GM23248 (cell line): ENCODE measurements at regions not wholly inside any gene's neighbourhood (a gene's known extent, or its start where the extent isn't known, plus 50 kb on each side); places are given as distances from the start of the nearest gene placed in this dataset.

ENCODE experiments used
- DNase-seq: peaks from one replicate; pipeline ENCODE4 v3.0.0-alpha.2; 2015
- H2AFZ ChIP-seq: fragments of 200-600 bp; sonication (generic); 2 replicates; pipeline ENCODE4 v1.6.1; 2016; ENCODE audit warnings: antibody characterized with exemption
- H3F3A ChIP-seq: fragments of 200-600 bp; sonication (generic); 2 replicates; pipeline ENCODE4 v1.6.1; 2016; ENCODE audit warnings: mild to moderate bottlenecking, antibody characterized with exemption, mixed run types; ENCODE audit not compliant: insufficient read depth
- H3K27ac ChIP-seq: fragments of 200-600 bp; sonication (generic); 2 replicates; pipeline ENCODE4 v1.5.1; 2016; ENCODE audit warnings: mild to moderate bottlenecking
- H3K27me3 ChIP-seq: fragments of 200-600 bp; sonication (generic); replicated peaks from 2 replicates; pipeline ENCODE4 v1.6.1; 2016; ENCODE audit warnings: mild to moderate bottlenecking; ENCODE audit not compliant: insufficient read depth
- H3K36me3 ChIP-seq: fragments of 200-600 bp; sonication (generic); 2 replicates; pipeline ENCODE4 v1.6.1; 2016; ENCODE audit warnings: low read depth, mild to moderate bottlenecking
- H3K4me1 ChIP-seq: fragments of 200-600 bp; sonication (generic); 2 replicates; pipeline ENCODE4 v1.6.1; 2016; ENCODE audit warnings: mild to moderate bottlenecking; ENCODE audit not compliant: insufficient read depth
- H3K4me2 ChIP-seq: fragments of 200-600 bp; sonication (generic); one replicate; pipeline ENCODE4 v1.6.1; 2016; ENCODE audit warnings: mild to moderate bottlenecking; ENCODE audit not compliant: unreplicated experiment
- H3K4me3 ChIP-seq: fragments of 200-600 bp; sonication (generic); 2 replicates; pipeline ENCODE4 v1.5.1; 2016; ENCODE audit warnings: mild to moderate bottlenecking
- H3K79me2 ChIP-seq: fragments of 200-600 bp; sonication (generic); 2 replicates; pipeline ENCODE4 v1.6.1; 2016; ENCODE audit warnings: mild to moderate bottlenecking; ENCODE audit not compliant: insufficient read depth
- H3K9ac ChIP-seq: fragments of 200-600 bp; sonication (generic); 2 replicates; pipeline ENCODE4 v1.6.1; 2016; ENCODE audit warnings: mild to moderate bottlenecking
- H3K9me2 ChIP-seq: fragments of 200-600 bp; sonication (generic); 2 replicates; pipeline ENCODE4 v1.6.1; 2016; ENCODE audit warnings: mixed run types, mild to moderate bottlenecking, moderate library complexity; ENCODE audit not compliant: insufficient read depth
- H3K9me3 ChIP-seq: fragments of 200-600 bp; sonication (generic); one replicate; pipeline ENCODE4 v1.6.1; 2017; ENCODE audit warnings: low read depth
- H4K20me1 ChIP-seq: fragments of 200-600 bp; sonication (generic); 2 replicates; pipeline ENCODE4 v1.6.0; 2016; ENCODE audit not compliant: insufficient read depth
- EZH2 ChIP-seq: fragments of 200-600 bp; sonication (generic); IDR thresholded peaks from 2 replicates; pipeline ENCODE4 v1.6.1; 2018; ENCODE audit warnings: antibody characterized with exemption, mild to moderate bottlenecking; ENCODE audit not compliant: insufficient read depth, poor library complexity, severe bottlenecking
- EZH2phosphoT487 ChIP-seq: fragments of 200-600 bp; sonication (generic); IDR thresholded peaks from 2 replicates; pipeline ENCODE4 v1.6.1; 2018; ENCODE audit warnings: antibody characterized with exemption, moderate library complexity, mild to moderate bottlenecking, low read depth; ENCODE audit not compliant: insufficient read depth
- WGBS, 2 experiments: methylation state at CpG; one replicate each; pipeline ENCODE4 v1.1.6; 2015 to 2017; ENCODE audit warnings: low lambda C conversion rate in 2 of 2, low coverage in 1 of 2; ENCODE audit errors: missing lambda C conversion rate in 2 of 2; 5-methylcytosine and 5-hydroxymethylcytosine counted together
- in situ Hi-C: fragments of 300-500 bp; cut with MboI; formaldehyde crosslinking; loops from 2 replicates; pipeline ENCODE4 v1.15.0; 2020

DNA sequence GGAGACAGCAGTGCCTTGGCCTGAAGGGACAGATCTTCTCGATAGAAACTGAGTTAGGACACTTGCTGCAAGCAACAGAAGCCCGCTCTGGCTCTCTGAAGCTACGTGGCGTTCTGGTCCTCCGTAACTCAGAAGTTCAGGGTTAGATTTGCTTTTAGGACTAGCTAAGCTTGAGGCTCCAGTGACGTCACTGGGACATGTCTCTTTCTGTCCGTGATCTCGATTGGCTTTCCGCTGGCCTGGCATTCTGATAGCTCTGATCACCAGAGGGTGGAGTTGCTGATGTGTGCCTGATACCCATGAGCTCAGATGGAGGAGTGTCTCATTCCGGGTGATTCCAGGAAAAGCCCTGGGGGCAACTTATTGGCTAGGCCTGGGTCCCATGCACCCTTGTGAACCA lies 75.0 kb downstream of the GLI2 start:
- TF ChIP-seq EZH2, result no peak
- TF ChIP-seq EZH2phosphoT487, result no peak
- H3K4me3 ChIP-seq, result no peak overlapping the region
- no peak for DNase-seq
- H3K9ac ChIP-seq, result no peak overlapping the region
- no peaks in the 10 kb centered on the region for H3F3A ChIP-seq
- no peak overlapping the region for H3K4me2 ChIP-seq
- H2AFZ ChIP-seq, result no peak overlapping the region
- H3K4me1 ChIP-seq, result no peaks in the 10 kb centered on the region
- in situ Hi-C loops, result no loop called here
- no peaks in the 10 kb centered on the region for H3K9me3 ChIP-seq
- 0 out of 2 replicates have a peak, but pooled peaks cover 3% of the 10 kb centered on the region for H3K36me3 ChIP-seq
- no peak overlapping the region for H3K27ac ChIP-seq
- no peaks in the 10 kb centered on the region for H3K27me3 ChIP-seq
- no peaks in the 10 kb centered on the region for H3K9me2 ChIP-seq
- no peaks in the 10 kb centered on the region for H4K20me1 ChIP-seq
- 97 to 99% methylated on average over 10 of the region's 10 CpGs for WGBS, 2 experiments
- 0 out of 2 replicates have a peak, but pooled peaks cover 5% of the 10 kb centered on the region for H3K79me2 ChIP-seq

DNA sequence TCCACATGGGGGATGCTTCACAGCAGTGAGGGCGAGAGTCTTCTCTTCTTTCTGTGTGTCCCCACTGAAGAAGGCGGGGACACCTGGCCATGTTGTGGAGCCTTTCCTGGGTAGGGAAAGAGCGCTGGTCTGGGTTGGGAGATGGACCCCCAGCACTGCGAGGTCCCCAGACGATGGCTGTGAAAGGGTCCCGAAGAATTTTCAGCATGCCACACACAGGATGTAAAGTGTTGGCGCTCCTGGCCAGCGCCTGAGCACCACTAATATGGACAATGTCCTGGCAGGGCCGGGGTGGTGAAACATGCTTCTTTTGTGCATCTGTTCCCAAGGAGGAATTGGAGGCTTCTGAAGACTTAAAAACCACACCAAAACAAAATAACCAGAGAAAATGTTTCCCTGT lies 77.2 kb downstream of the GLI2 start:
- no peaks in the 10 kb centered on the region for H4K20me1 ChIP-seq
- H3K36me3 ChIP-seq, result 0 out of 2 replicates have a peak, but pooled peaks cover 3% of the 10 kb centered on the region
- H3K79me2 ChIP-seq, result peaks cover 5% of the 10 kb centered on the region; the same call in 1 of the 2 replicates
- peaks cover under 1% of the 10 kb centered on the region; the same call in 1 of the 2 replicates for H3K4me1 ChIP-seq
- no peak overlapping the region for H2AFZ ChIP-seq
- no peaks in the 10 kb centered on the region for H3F3A ChIP-seq
- H3K9ac ChIP-seq, result no peak overlapping the region
- no peaks in the 10 kb centered on the region for H3K9me3 ChIP-seq
- TF ChIP-seq EZH2 (no peak), EZH2phosphoT487 (no peak)
- DNase-seq, result no peak
- no peaks in the 10 kb centered on the region for H3K27me3 ChIP-seq
- no peak overlapping the region for H3K4me3 ChIP-seq
- 98 to 99% methylated on average over 9 of the region's 9 CpGs for WGBS, 2 experiments
- no peak overlapping the region for H3K27ac ChIP-seq
- H3K9me2 ChIP-seq, result no peaks in the 10 kb centered on the region
- in situ Hi-C loops, result no loop called here
- H3K4me2 ChIP-seq, result no peak overlapping the region

DNA sequence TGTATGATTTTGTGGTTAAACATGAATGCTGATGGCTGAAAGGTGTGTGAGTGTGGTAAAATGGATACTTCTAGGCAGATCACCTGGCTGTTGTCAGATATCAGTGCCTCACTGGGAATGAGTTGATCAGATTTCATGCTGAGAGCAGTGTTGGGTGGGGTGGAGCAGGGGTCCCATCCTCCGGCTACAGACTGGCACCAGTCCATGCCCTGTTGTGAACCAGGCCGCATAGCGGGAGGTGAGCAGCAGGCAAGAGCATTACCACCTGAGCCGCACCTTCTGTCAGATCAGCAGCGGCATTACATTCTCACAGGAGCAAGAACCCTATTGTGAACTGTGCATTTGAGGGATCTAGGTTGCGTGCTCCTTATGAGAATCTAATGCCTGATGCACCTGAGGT lies 78.7 kb downstream of the GLI2 start:
- in situ Hi-C loops, result no loop called here
- no peak for DNase-seq
- H3K27ac ChIP-seq, result no peak overlapping the region
- no peak overlapping the region for H3K9ac ChIP-seq
- peaks cover 2% of the 10 kb centered on the region; the same call in 1 of the 2 replicates for H3K79me2 ChIP-seq
- peaks cover 7% of the 10 kb centered on the region; the same call in 1 of the 2 replicates for H3F3A ChIP-seq
- no peak overlapping the region for H3K4me2 ChIP-seq
- H3K9me3 ChIP-seq, result no peaks in the 10 kb centered on the region
- no peak for TF ChIP-seq EZH2phosphoT487
- no peak for TF ChIP-seq EZH2
- no peaks in the 10 kb centered on the region for H3K36me3 ChIP-seq
- H3K4me1 ChIP-seq, result peaks cover 14% of the 10 kb centered on the region
- no peaks in the 10 kb centered on the region for H3K9me2 ChIP-seq
- H4K20me1 ChIP-seq, result no peaks in the 10 kb centered on the region
- no peaks in the 10 kb centered on the region for H3K27me3 ChIP-seq
- no peak overlapping the region for H2AFZ ChIP-seq
- WGBS, 2 experiments, result 97 to 98% methylated on average over 6 of the region's 6 CpGs
- H3K4me3 ChIP-seq, result no peak overlapping the region

DNA sequence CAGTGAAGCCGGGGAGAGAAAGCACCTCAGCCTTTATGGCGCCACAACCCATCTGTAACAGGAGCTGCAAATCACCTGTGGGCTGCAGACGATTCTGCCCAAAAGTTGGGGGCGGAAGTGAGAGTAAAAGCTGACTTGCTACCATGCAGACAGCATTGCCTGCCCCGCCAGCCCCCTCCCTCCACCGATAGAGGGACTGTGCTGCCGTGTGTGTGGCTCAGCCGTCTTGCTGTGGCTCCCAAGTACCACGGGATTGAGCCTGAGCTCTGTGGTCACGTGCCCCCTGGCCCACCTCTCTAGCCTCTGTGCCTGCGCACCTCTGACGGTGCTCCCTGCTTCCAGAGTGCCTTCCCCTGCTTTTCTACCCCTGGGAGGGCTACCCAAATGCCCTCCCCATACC lies 79.6 kb downstream of the GLI2 start:
- no peak overlapping the region for H3K9ac ChIP-seq
- no peak overlapping the region for H3K4me2 ChIP-seq
- peaks cover 15% of the 10 kb centered on the region; the same call in 1 of the 2 replicates for H3F3A ChIP-seq
- no peak overlapping the region for H3K4me3 ChIP-seq
- WGBS, 2 experiments, result 87 to 88% methylated on average over 12 of the region's 12 CpGs
- no peaks in the 10 kb centered on the region for H3K27me3 ChIP-seq
- H3K79me2 ChIP-seq, result peaks cover 4% of the 10 kb centered on the region; the same call in 1 of the 2 replicates
- in situ Hi-C loops, result no loop called here
- H2AFZ ChIP-seq, result no peak overlapping the region
- DNase-seq, result no peak
- no peaks in the 10 kb centered on the region for H4K20me1 ChIP-seq
- no peak for TF ChIP-seq EZH2
- no peak for TF ChIP-seq EZH2phosphoT487
- H3K27ac ChIP-seq, result no peak overlapping the region
- no peaks in the 10 kb centered on the region for H3K9me2 ChIP-seq
- H3K36me3 ChIP-seq, result no peaks in the 10 kb centered on the region
- no peaks in the 10 kb centered on the region for H3K9me3 ChIP-seq
- H3K4me1 ChIP-seq, result peaks cover 24% of the 10 kb centered on the region
